GM20000 (cell line): ENCODE measurements at regions not wholly inside any gene's neighbourhood (a gene's known extent, or its start where the extent isn't known, plus 50 kb on each side); places are given as distances from the start of the nearest gene placed in this dataset.

Experiments used
- DNase-seq: peaks from one replicate; pipeline ENCODE4 v3.0.0; 2012; ENCODE audit warnings: low spot score
- CTCF ChIP-seq: IDR thresholded peaks from 2 replicates; pipeline ENCODE4 v1.5.1; 2012; ENCODE audit warnings: mild to moderate bottlenecking, control low read depth; ENCODE audit errors: extremely low read depth, missing control alignments

GRCh38 chr18:78896111-78896905 lies 83.3 kb upstream of the SALL3 start:
- no peak for DNase-seq
- no peak for TF ChIP-seq CTCF

- no peak for TF ChIP-seq CTCF
- no peak for DNase-seq
Measured at GRCh38 chr18:78898066-78898465, 81.6 kb upstream of the SALL3 start.

DNA sequence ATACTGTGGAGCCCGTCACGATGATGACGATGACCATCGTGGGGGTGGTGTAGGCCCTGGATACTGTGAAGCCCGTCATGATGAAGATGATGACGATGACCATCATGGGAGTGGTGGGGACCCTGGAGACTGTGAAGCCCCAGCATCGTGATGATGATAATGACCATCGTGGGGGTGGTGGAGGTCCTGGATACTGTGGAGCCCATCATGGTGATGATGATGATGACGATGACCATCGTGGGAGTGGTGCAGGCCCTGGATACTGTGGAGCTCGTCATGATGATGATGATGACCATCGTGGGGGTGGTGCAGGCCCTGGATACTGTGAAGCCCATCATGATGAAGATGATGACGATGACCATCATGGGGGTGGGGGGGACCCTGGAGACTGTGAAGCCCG lies 81.0 kb upstream of the SALL3 start:
- no peak for TF ChIP-seq CTCF
- no peak for DNase-seq

GRCh38 chr18:78899241-78899640 lies 80.4 kb upstream of the SALL3 start:
- no peak for TF ChIP-seq CTCF

DNA sequence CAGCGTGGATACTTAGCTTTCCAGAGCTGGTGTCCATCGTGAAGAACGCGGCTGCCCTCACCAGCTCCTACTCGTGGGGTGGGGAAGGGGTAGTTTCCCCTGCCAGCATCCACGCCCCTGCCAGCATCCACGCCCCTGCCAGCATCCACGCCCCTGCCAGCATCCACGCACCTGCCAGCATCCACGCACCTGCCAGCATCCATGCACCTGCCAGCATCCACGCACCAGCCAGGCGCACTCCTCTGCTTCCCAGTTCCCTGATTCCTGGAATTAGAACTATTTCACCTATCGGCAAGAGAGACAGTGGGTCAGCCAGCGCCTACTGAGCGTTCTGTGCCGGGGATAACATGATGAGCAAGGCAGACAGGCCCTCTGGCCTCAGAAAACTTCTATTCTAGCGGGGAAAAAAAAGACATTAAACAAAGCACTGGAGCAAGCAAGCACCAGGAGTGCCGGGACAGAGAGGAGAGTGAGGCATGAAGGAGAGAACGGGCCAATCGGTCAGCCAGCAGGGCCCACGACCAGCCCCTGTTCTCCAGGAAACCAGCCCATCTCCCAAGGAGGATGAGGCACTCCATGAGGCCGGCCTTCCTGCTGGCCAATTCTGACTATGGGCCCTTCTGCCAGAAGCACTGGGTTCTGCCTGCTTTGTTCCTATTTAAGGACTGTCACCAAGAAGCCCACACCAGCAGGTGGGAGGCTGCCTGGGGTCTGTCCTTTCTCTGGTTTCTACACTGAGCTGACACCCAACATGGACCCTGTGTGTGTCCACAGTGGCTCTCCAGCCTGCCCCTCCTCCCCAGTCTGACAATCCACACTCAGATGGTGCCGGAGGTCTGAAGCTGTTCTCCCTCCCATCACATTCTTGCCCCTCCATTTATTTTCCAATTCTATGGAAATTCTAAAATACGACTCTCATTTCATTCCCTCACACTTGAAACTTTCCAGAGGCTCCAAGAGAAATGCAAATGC lies 78.4 kb upstream of the SALL3 start:
- no peak for DNase-seq
- TF ChIP-seq CTCF = no peak

More at GRCh38 chr18:78899241-78899640, 80.4 kb upstream of the SALL3 start:
- no peak for DNase-seq

DNA sequence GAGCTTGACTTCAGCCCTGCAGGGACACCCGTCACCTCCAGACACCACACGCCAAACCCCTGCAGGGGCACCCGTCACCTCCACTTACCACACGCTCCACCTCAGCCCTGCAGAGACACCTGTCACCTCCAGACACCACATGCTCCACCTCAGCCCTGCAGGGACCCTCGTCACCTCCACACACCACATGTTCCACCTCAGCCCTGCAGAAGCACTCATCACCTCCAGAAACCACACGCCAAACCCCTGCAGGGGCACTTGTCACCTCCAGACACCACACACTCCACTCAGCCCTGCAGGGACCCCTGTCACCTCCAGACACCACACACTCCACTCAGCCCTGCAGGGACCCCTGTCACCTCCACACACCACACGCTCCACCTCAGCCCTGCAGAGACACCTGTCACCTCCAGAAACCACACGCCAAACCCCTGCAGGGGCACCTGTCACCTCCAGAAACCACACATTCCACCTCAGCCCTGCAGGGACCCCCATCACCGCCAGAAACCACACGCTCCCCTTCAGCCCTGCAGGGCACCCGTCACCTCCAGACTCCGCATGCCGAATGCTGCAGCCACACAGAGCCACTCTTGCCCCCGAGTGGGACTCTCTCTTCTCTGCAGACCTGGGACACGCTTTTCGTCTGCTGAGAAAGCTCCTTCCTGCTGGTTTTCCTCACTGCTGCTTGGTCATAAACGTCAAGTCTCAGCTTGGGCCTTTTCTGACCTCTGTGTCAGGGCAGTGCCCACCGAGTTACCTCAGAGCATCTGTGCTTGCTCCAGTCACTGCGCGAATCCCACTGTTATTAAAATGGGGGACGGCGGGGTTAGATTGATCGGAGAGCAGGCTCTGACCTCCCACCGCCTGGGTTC lies 77.5 kb upstream of the SALL3 start:
- no peak for DNase-seq
- no peak for TF ChIP-seq CTCF
